A673 (cell line): ENCODE measurements at regions not wholly inside any gene's neighbourhood (a gene's known extent, or its start where the extent isn't known, plus 50 kb on each side); places are given as distances from the start of the nearest gene placed in this dataset.

ENCODE experiments used
- EZH2 ChIP-seq: fragments of 200-600 bp; sonication (generic); IDR thresholded peaks from 2 replicates; pipeline ENCODE4 v1.6.1; 2017; ENCODE audit warnings: borderline replicate concordance, low read depth, mild to moderate bottlenecking, mixed read lengths, antibody characterized with exemption, low read length; ENCODE audit not compliant: poor library complexity, severe bottlenecking
- TF ChIP-seq, protein P1 (sequence below): fragments of 300-800, 200-600 bp; sonication (generic); conservative IDR thresholded peaks from 2 replicates; pipeline ENCODE4 v1.5.1; 2017; ENCODE audit warnings: low read depth, mild to moderate bottlenecking, antibody characterized with exemption, low read length, moderate library complexity, mixed read lengths

DNA sequence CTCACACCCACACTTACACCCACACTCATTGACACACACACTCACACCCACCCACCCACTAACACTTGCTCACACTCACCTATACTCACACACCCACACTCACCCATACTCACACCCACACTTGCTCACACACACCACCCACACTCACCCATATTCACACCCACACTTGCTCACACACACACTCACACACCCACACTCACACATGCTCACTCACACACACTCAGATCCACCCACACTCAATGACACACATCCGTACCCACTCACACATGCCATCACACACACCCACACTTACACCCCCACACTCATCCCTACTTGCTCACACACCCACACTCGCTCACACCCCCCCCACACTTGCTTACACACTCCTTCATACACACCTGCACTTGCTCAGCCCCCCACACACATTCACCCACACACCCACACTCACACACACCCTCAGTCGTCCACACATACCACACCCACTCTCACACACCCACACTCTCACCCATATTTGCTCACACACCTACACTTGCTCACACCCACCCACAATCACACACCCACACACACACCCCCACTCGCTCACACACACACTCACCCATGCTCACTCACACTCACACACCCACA lies 321.1 kb upstream of the N4BP1 start:
- TF ChIP-seq, protein P1, sequence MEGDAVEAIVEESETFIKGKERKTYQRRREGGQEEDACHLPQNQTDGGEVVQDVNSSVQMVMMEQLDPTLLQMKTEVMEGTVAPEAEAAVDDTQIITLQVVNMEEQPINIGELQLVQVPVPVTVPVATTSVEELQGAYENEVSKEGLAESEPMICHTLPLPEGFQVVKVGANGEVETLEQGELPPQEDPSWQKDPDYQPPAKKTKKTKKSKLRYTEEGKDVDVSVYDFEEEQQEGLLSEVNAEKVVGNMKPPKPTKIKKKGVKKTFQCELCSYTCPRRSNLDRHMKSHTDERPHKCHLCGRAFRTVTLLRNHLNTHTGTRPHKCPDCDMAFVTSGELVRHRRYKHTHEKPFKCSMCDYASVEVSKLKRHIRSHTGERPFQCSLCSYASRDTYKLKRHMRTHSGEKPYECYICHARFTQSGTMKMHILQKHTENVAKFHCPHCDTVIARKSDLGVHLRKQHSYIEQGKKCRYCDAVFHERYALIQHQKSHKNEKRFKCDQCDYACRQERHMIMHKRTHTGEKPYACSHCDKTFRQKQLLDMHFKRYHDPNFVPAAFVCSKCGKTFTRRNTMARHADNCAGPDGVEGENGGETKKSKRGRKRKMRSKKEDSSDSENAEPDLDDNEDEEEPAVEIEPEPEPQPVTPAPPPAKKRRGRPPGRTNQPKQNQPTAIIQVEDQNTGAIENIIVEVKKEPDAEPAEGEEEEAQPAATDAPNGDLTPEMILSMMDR, result no peak
- TF ChIP-seq EZH2, result no peak
